Neural crest cell (in vitro differentiated cells): ENCODE measurements at regions not wholly inside any gene's neighbourhood (a gene's known extent, or its start where the extent isn't known, plus 50 kb on each side); places are given as distances from the start of the nearest gene placed in this dataset.

Experiments used
- DNase-seq: peaks from one replicate; pipeline ENCODE4 v3.0.0; 2021; ENCODE audit warnings: low read depth, mixed read lengths, low spot score
- H3K27ac Mint-ChIP-seq: one replicate; pipeline ENCODE4 v1.8.0; 2021; ENCODE audit warnings: mild to moderate bottlenecking, mixed read lengths; ENCODE audit not compliant: unreplicated experiment
- H3K27me3 Mint-ChIP-seq: 2 replicates; pipeline ENCODE4 v1.8.0; 2021; ENCODE audit warnings: low read depth, mild to moderate bottlenecking, mixed read lengths
- H3K36me3 Mint-ChIP-seq: 2 replicates; pipeline ENCODE4 v1.8.0; 2021; ENCODE audit warnings: low read depth, mild to moderate bottlenecking, mixed read lengths
- H3K4me1 Mint-ChIP-seq: 2 replicates; pipeline ENCODE4 v1.8.0; 2021; ENCODE audit warnings: mixed read lengths
- H3K4me3 Mint-ChIP-seq: one replicate; pipeline ENCODE4 v1.8.0; 2021; ENCODE audit warnings: mild to moderate bottlenecking, mixed read lengths
- H3K9me3 Mint-ChIP-seq: 2 replicates; pipeline ENCODE4 v1.8.0; 2021; ENCODE audit warnings: mixed read lengths
- CTCF ChIP-seq: fragments of 200-600 bp; sonication (generic); conservative IDR thresholded peaks from 2 replicates; pipeline ENCODE4 v1.5.0; 2021; ENCODE audit warnings: antibody characterized with exemption, mild to moderate bottlenecking

- H3K9me3 Mint-ChIP-seq: peaks cover 3% of the 10 kb centered on the region
- H3K27me3 Mint-ChIP-seq: no peaks in the 10 kb centered on the region
- no peak for DNase-seq
- TF ChIP-seq CTCF: no peak
- H3K27ac Mint-ChIP-seq: no peak overlapping the region
- H3K4me3 Mint-ChIP-seq: no peak overlapping the region
- no peaks in the 10 kb centered on the region for H3K4me1 Mint-ChIP-seq
- H3K36me3 Mint-ChIP-seq: no peaks in the 10 kb centered on the region
These were observed 1234.0 kb upstream of the NXPH2 start for GRCh38 chr2:140014204-140014546.

- no peak for DNase-seq
- no peak overlapping the region for H3K4me3 Mint-ChIP-seq
- H3K27ac Mint-ChIP-seq: no peak overlapping the region
- H3K4me1 Mint-ChIP-seq: no peaks in the 10 kb centered on the region
- peaks cover 4% of the 10 kb centered on the region for H3K9me3 Mint-ChIP-seq
- H3K36me3 Mint-ChIP-seq: no peaks in the 10 kb centered on the region
- no peaks in the 10 kb centered on the region for H3K27me3 Mint-ChIP-seq
- TF ChIP-seq CTCF: no peak
These were observed 1233.5 kb upstream of the NXPH2 start for GRCh38 chr2:140013545-140014203.

GRCh38 chr2:140011287-140011686, 1231.1 kb upstream of the NXPH2 start:
- no peaks in the 10 kb centered on the region for H3K36me3 Mint-ChIP-seq
- H3K4me1 Mint-ChIP-seq: no peaks in the 10 kb centered on the region
- no peak for TF ChIP-seq CTCF
- no peak overlapping the region for H3K27ac Mint-ChIP-seq
- no peaks in the 10 kb centered on the region for H3K27me3 Mint-ChIP-seq
- DNase-seq: no peak
- H3K9me3 Mint-ChIP-seq: peaks cover 4% of the 10 kb centered on the region
- H3K4me3 Mint-ChIP-seq: no peak overlapping the region

- no peaks in the 10 kb centered on the region for H3K4me1 Mint-ChIP-seq
- no peaks in the 10 kb centered on the region for H3K27me3 Mint-ChIP-seq
- no peak for DNase-seq
- no peak overlapping the region for H3K27ac Mint-ChIP-seq
- no peak overlapping the region for H3K4me3 Mint-ChIP-seq
- H3K9me3 Mint-ChIP-seq: no peaks in the 10 kb centered on the region
- no peak for TF ChIP-seq CTCF
- H3K36me3 Mint-ChIP-seq: no peaks in the 10 kb centered on the region
These were observed 1221.9 kb upstream of the NXPH2 start for GRCh38 chr2:140002110-140002509.

GRCh38 chr2:139992711-139993345, 1212.6 kb upstream of the NXPH2 start:
- H3K9me3 Mint-ChIP-seq: peaks cover 7% of the 10 kb centered on the region
- H3K4me1 Mint-ChIP-seq: no peaks in the 10 kb centered on the region
- H3K27ac Mint-ChIP-seq: no peak overlapping the region
- DNase-seq: no peak
- no peak for TF ChIP-seq CTCF
- H3K27me3 Mint-ChIP-seq: no peaks in the 10 kb centered on the region
- peaks cover 3% of the 10 kb centered on the region for H3K36me3 Mint-ChIP-seq
- H3K4me3 Mint-ChIP-seq: no peak overlapping the region
